Psoas muscle (tissue), 7 donors: ENCODE measurements at regions not wholly inside any gene's neighbourhood (a gene's known extent, or its start where the extent isn't known, plus 50 kb on each side); places are given as distances from the start of the nearest gene placed in this dataset.

Experiments
- ATAC-seq, 4 donors: fragments of 200-7000 bp; cut with Tn5 transposase; one replicate each; pipeline ENCODE4 v1.9.1; 2020; ENCODE audit warnings: moderate library complexity in 3 of 4, mild to moderate bottlenecking in 2 of 4
- DNase-seq, 2 donors: peaks; one replicate each; pipeline ENCODE4 v3.0.0-alpha.2; 2020
- H3K27ac ChIP-seq: fragments of 200-600 bp; one replicate; pipeline ENCODE4 v1.8.0; 2022
- H3K27me3 ChIP-seq, 3 donors: fragments of 200-600 bp in 1 of 3; one replicate each; pipeline versions ENCODE4 v1.6.1 to v1.8.0; 2013 to 2022; ENCODE audit warnings: low read length in 2 of 3, mild to moderate bottlenecking in 2 of 3, moderate library complexity in 1 of 3; ENCODE audit not compliant: insufficient read depth in 3 of 3
- H3K36me3 ChIP-seq, 2 donors: fragments of 200-600 bp in 1 of 2; one replicate each; pipeline versions ENCODE4 v1.6.1 to v1.8.0; 2013 to 2022; ENCODE audit warnings: low read depth in 1 of 2, mild to moderate bottlenecking in 1 of 2, moderate library complexity in 1 of 2; ENCODE audit not compliant: insufficient read depth in 1 of 2
- H3K4me1 ChIP-seq: fragments of 200-600 bp; one replicate; pipeline ENCODE4 v1.8.0; 2022
- H3K4me3 ChIP-seq: fragments of 200-600 bp; one replicate; pipeline ENCODE4 v1.8.0; 2022; ENCODE audit warnings: mild to moderate bottlenecking
- H3K9me3 ChIP-seq: fragments of 200-600 bp; one replicate; pipeline ENCODE4 v1.8.0; 2022
- CTCF ChIP-seq: fragments of 200-600 bp; IDR thresholded peaks from one replicate; pipeline ENCODE4 v1.8.0; 2022; ENCODE audit warnings: antibody characterized with exemption
- WGBS, 3 donors: extraction: QIAGEN DNeasy Blood & Tissue Kit; methylation state at CpG; one replicate each; pipeline versions ENCODE4 v1.1.6 to v1.1.7; 2013; 5-methylcytosine and 5-hydroxymethylcytosine counted together
- intact Hi-C, 2 donors: fragments of 100-400 bp; cut with DNase I; formaldehyde crosslinking; loops; one replicate each; pipeline versions ENCODE4 v1.11.0 to v1.14.2; 2022
- donor health status: healthy with polysubstance abuse.
- donor health status: DM: no; HTN: no; CAD: no; lungs with moderate emphysema.
- donor health status: Bipolar disorder and iron deficiency.
- donor health status: healthy.
- donor health status: DM: yes; HTN: yes; CAD: no.
- donor health status: DM: no; HTN: no; CAD: no.
- donor health status: DM: yes; HTN: yes; CAD: no.

- 61 to 68% (median 66%) methylated on average over 6 of the region's 6 CpGs for WGBS, 3 donors
- Histone ChIP-seq H3K9me3 (no peaks in the 10 kb centered on the region), H3K4me3 (no peak overlapping the region), H3K36me3 (no peaks in the 10 kb centered on the region), H3K27me3 (peaks cover 0 to 7% (median 0%) of the 10 kb centered on the region in 3 donors), H3K27ac (no peak overlapping the region), H3K4me1 (no peaks in the 10 kb centered on the region)
- no peak for ATAC-seq
- DNase-seq = no peak
- TF ChIP-seq CTCF = no peak
- intact Hi-C loops = no loop called here
Measured at GRCh38 chr13:111401151-111401550, 80.7 kb downstream of the TEX29 start.

- intact Hi-C loops = no loop called here
- no peak for DNase-seq
- ATAC-seq = no peak
- H3K4me3 ChIP-seq = no peak overlapping the region
- 85 to 92% (median 91%) methylated on average over 12 to 14 of the region's 14 CpGs for WGBS, 3 donors
- H3K9me3 ChIP-seq = no peaks in the 10 kb centered on the region
- TF ChIP-seq CTCF = no peak
- H3K4me1 ChIP-seq = no peaks in the 10 kb centered on the region
- H3K27me3 ChIP-seq = peaks cover 0 to 7% (median 0%) of the 10 kb centered on the region in 3 donors
- no peaks in the 10 kb centered on the region for H3K36me3 ChIP-seq
- H3K27ac ChIP-seq = no peak overlapping the region
Measured at GRCh38 chr13:111401755-111402154, 81.3 kb downstream of the TEX29 start.

- DNase-seq (no peak), ATAC-seq (no peak)
- 85 to 86% (median 85%) methylated on average over 15 of the region's 15 CpGs for WGBS, 3 donors
- H3K36me3 ChIP-seq = no peaks in the 10 kb centered on the region
- intact Hi-C loops = no loop called here
- no peak overlapping the region for H3K27ac ChIP-seq
- no peak for TF ChIP-seq CTCF
- H3K9me3 ChIP-seq = no peaks in the 10 kb centered on the region
- H3K4me3 ChIP-seq = no peak overlapping the region
- no peaks in the 10 kb centered on the region for H3K4me1 ChIP-seq
- H3K27me3 ChIP-seq = peaks cover 0 to 7% (median 0%) of the 10 kb centered on the region in 3 donors
Measured at GRCh38 chr13:111402441-111402840, 82.0 kb downstream of the TEX29 start.

- DNase-seq (no peak), ATAC-seq (no peak)
- H3K4me3 ChIP-seq = no peak overlapping the region
- H3K4me1 ChIP-seq = no peaks in the 10 kb centered on the region
- no peak overlapping the region for H3K27ac ChIP-seq
- H3K9me3 ChIP-seq = no peaks in the 10 kb centered on the region
- intact Hi-C loops = no loop called here
- no peak for TF ChIP-seq CTCF
- peaks cover 0 to 7% (median 0%) of the 10 kb centered on the region in 3 donors for H3K27me3 ChIP-seq
- no peaks in the 10 kb centered on the region for H3K36me3 ChIP-seq
- WGBS, 3 donors = 86 to 89% (median 89%) methylated on average over 10 of the region's 10 CpGs
Measured at GRCh38 chr13:111403266-111403665, 82.8 kb downstream of the TEX29 start.

- H3K4me3 ChIP-seq = no peak overlapping the region
- H3K36me3 ChIP-seq = no peaks in the 10 kb centered on the region
- TF ChIP-seq CTCF = no peak
- H3K27me3 ChIP-seq = peaks cover 0 to 16% (median 0%) of the 10 kb centered on the region in 3 donors
- H3K4me1 ChIP-seq = no peaks in the 10 kb centered on the region
- H3K27ac ChIP-seq = no peak overlapping the region
- whole genome bisulfite sequencing, 3 donors = 87 to 90% (median 90%) methylated on average over 12 of the region's 12 CpGs
- H3K9me3 ChIP-seq = no peaks in the 10 kb centered on the region
- intact Hi-C loops = no loop called here
- ATAC-seq = no peak
- no peak for DNase-seq
Measured at GRCh38 chr13:111404746-111405145, 84.3 kb downstream of the TEX29 start.
